HEK293T (cell line): ENCODE measurements at regions not wholly inside any gene's neighbourhood (a gene's known extent, or its start where the extent isn't known, plus 50 kb on each side); places are given as distances from the start of the nearest gene placed in this dataset.

ENCODE experiments used
- ARNT ChIP-seq: fragments of 450-650 bp; IDR thresholded peaks from 2 replicates; pipeline ENCODE4 v1.6.1; 2017; ENCODE audit warnings: mild to moderate bottlenecking
- FOXA1 ChIP-seq: fragments of 450-650 bp; IDR thresholded peaks from 2 replicates; pipeline ENCODE4 v1.6.1; 2016; ENCODE audit warnings: mild to moderate bottlenecking
- FOXK2 ChIP-seq: fragments of 450-650 bp; IDR thresholded peaks from 2 replicates; pipeline ENCODE4 v1.6.1; 2016; ENCODE audit warnings: mild to moderate bottlenecking
- FOXM1 ChIP-seq: fragments of 450-650 bp; IDR thresholded peaks from 2 replicates; pipeline ENCODE4 v1.6.1; 2017; ENCODE audit warnings: mild to moderate bottlenecking, borderline replicate concordance
- HDGF ChIP-seq: fragments of 450-650 bp; IDR thresholded peaks from 2 replicates; pipeline ENCODE4 v1.6.1; 2017; ENCODE audit warnings: antibody characterized with exemption, borderline replicate concordance
- LEF1 ChIP-seq: fragments of 450-650 bp; IDR thresholded peaks from 2 replicates; pipeline ENCODE4 v1.6.1; 2017; ENCODE audit warnings: mild to moderate bottlenecking, borderline replicate concordance
- SP1 ChIP-seq: fragments of 450-650 bp; IDR thresholded peaks from 2 replicates; pipeline ENCODE4 v1.6.1; 2017
- SUZ12 ChIP-seq: fragments of 450-650 bp; IDR thresholded peaks from 2 replicates; pipeline ENCODE4 v1.6.1; 2016; ENCODE audit warnings: mild to moderate bottlenecking
- TARDBP ChIP-seq: fragments of 450-650 bp; IDR thresholded peaks from 2 replicates; pipeline ENCODE4 v1.6.1; 2016
- TF ChIP-seq, protein P1 (sequence below): fragments of 450-650 bp; IDR thresholded peaks from 2 replicates; pipeline ENCODE4 v1.6.1; 2016

DNA sequence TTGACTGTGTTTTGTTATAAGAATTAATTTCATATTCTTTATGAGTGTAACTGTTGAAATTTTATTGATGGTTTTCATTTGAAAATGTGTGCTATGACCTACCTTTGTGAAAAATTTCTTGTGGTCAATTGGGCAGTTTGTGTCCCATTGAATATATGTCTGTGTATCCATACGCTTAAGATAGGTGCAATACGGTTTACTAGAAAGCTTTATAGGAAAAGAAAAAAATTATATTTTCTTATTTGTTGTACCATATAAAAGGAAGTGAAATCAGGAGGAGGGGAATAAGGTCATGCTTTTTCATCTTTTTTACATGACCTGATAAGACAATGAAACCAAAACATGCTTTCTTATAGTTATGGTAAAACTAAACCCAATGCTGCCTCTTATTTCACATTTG lies 807.7 kb downstream of the USP25 start:
- no peak for TF ChIP-seq FOXK2
- TF ChIP-seq, protein P1, sequence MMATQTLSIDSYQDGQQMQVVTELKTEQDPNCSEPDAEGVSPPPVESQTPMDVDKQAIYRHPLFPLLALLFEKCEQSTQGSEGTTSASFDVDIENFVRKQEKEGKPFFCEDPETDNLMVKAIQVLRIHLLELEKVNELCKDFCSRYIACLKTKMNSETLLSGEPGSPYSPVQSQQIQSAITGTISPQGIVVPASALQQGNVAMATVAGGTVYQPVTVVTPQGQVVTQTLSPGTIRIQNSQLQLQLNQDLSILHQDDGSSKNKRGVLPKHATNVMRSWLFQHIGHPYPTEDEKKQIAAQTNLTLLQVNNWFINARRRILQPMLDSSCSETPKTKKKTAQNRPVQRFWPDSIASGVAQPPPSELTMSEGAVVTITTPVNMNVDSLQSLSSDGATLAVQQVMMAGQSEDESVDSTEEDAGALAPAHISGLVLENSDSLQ = no peak
- TF ChIP-seq SUZ12 = no peak
- TF ChIP-seq FOXM1 = no peak
- TF ChIP-seq FOXA1 = no peak
- no peak for TF ChIP-seq ARNT
- TF ChIP-seq LEF1 = no peak
- TF ChIP-seq SP1 = no peak
- TF ChIP-seq HDGF = no peak
- no peak for TF ChIP-seq TARDBP
